Activated naive CD8-positive, alpha-beta T cell treated with anti-CD3 and anti-CD28 coated beads, Interleukin-2, amount 10 ng/mL, durations not matched to agents 7 days and 5 days (primary cell): ENCODE measurements at regions not wholly inside any gene's neighbourhood (a gene's known extent, or its start where the extent isn't known, plus 50 kb on each side); places are given as distances from the start of the nearest gene placed in this dataset.
"Not testable (repeated sequence)": the region's sequence is repeated elsewhere in the genome, so short reads cannot be mapped to it uniquely, and the experiment has no call there.

ENCODE experiments used
- ATAC-seq: fragments of 150-1000 bp; cut with Tn5 transposase; one replicate; pipeline ENCODE4 v1.10.0; 2021; ENCODE audit warnings: low read depth, moderate library complexity
- POLR2A ChIA-PET: fragments of 350-600 bp; sonication (Branson Sonifier 250); formaldehyde crosslinking; loops from one replicate; lab custom pipeline; 2021; ENCODE audit warnings: antibody characterized with exemption; lab: Charles Lee
- DNase-seq: peaks from one replicate; pipeline ENCODE4 v3.0.0; 2021
- H3K27ac Mint-ChIP-seq: one replicate; pipeline ENCODE4 v1.8.0; 2022; ENCODE audit warnings: mild to moderate bottlenecking, mixed read lengths
- H3K27me3 Mint-ChIP-seq: one replicate; pipeline ENCODE4 v1.8.0; 2022; ENCODE audit warnings: mild to moderate bottlenecking, moderate library complexity, mixed read lengths
- H3K36me3 Mint-ChIP-seq: one replicate; pipeline ENCODE4 v1.8.0; 2021; ENCODE audit warnings: mild to moderate bottlenecking, mixed read lengths
- H3K4me1 Mint-ChIP-seq: one replicate; pipeline ENCODE4 v1.8.0; 2021; ENCODE audit warnings: mixed read lengths
- H3K4me3 Mint-ChIP-seq: one replicate; pipeline ENCODE4 v1.8.0; 2022; ENCODE audit warnings: mild to moderate bottlenecking, moderate library complexity, mixed read lengths
- H3K9me3 Mint-ChIP-seq: one replicate; pipeline ENCODE4 v1.8.0; 2021; ENCODE audit warnings: mixed read lengths

DNA sequence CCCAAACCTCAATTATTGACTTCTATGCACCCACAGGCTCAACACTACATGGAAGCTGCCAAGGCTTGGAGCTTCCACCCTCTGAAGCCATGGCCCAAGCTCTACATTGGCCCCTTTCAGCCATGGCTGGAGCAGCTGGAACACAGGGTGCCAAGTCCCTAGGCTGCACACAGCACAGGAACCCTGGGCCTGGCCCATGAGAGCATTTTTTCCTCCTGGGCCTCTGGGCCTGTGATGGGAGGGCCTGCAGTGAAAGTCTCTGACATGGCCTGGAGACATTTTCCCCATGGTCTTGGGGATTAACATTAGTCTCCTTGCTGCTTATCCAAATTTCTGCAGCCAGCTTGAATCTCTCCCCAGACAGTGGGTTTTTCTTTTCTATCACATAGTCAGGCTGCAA, 100.6 kb upstream of the NAV2 start:
- H3K27me3 Mint-ChIP-seq, H3K36me3 Mint-ChIP-seq, H3K27ac Mint-ChIP-seq, DNase-seq, ATAC-seq, H3K4me1 Mint-ChIP-seq, POLR2A ChIA-PET, H3K4me3 Mint-ChIP-seq: not testable (repeated sequence)
- peaks cover 11% of the 10 kb centered on the region for H3K9me3 Mint-ChIP-seq

DNA sequence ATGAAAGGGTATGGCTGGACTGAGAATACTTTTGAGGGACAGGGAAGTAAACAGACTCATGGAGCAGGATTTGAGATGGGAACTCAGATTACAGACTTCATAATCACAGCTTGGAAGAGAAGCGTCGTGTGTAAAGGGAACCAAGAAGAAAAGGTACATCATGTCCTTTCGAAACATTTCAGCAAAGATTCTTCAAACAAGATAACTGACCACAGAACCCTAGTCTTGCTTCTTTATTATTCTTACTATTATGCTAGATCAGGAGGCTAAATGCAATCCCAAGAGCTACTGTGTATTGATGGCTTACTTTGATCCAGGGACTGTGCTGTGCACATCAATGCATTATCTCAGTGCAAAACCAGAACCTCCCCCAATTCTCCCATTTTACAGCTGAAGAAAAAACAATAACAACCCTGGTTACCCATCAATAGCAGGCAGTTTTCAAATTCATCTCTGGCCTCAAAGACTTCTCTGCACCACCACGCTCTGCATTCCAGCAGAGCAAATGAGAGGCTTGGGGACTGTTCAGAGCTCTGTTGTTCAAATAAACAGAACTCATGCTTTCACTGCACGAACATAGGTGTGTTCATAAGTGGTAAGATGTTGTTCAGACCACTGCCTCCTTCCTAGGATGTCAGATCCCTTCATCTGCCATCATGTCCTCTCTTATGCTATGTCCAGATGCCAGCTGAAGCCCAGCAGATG, 104.8 kb upstream of the NAV2 start:
- H3K4me1 Mint-ChIP-seq = no peaks in the 10 kb centered on the region
- no peak for DNase-seq
- H3K27me3 Mint-ChIP-seq = no peaks in the 10 kb centered on the region
- no peaks in the 10 kb centered on the region for H3K36me3 Mint-ChIP-seq
- no peak for ATAC-seq
- H3K9me3 Mint-ChIP-seq = peaks cover 8% of the 10 kb centered on the region
- POLR2A ChIA-PET = no interaction called here
- H3K4me3 Mint-ChIP-seq = no peak overlapping the region
- H3K27ac Mint-ChIP-seq = no peak overlapping the region

DNA sequence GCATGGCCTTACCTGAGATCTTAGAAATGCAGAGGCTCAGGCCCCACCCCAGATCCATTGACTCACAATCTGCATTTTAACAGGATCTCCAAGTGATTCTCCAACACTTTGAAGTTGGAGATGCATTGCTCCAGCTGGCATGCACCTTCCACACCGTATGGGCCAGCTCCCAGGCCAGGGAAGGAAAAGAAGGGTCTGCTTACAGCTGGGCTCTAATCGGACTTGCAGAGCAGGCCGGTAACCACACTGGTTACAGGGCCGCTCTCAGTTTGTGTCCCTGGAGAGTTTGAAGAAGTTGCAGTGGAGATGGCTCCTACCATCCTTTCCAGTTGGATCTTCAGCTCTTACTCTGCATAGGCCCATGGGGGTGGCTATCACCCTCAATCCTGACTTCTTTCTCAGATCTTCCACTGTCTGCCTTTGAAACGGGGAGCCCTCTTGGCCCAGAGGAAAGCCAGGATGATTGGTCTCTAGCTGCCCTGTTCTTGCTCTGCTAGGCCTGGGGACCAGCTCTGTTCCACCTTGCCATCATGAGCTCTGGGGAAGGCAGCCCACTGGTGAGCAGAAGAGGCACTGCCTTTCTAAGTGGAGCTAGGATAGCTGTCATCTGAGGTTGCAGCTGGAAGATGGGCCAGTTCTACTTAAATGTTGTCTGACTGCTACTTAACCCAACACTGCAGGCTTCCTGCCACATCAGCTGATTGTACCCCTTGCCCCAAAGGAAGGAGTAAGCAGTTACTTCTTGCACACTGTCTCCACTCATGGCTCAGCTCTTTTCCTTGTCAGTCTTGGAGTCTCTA, 105.6 kb upstream of the NAV2 start:
- POLR2A ChIA-PET = no interaction called here
- Mint-ChIP-seq H3K27ac (no peak overlapping the region), H3K4me1 (no peaks in the 10 kb centered on the region), H3K27me3 (no peaks in the 10 kb centered on the region), H3K9me3 (peaks cover 4% of the 10 kb centered on the region), H3K36me3 (no peaks in the 10 kb centered on the region), H3K4me3 (no peak overlapping the region)
- ATAC-seq (no peak), DNase-seq (no peak)

GRCh38 chr11:19605520-19606371, 106.9 kb upstream of the NAV2 start:
- ATAC-seq (no peak), DNase-seq (no peak)
- Mint-ChIP-seq H3K4me3 (no peak overlapping the region), H3K9me3 (peaks cover 4% of the 10 kb centered on the region), H3K36me3 (no peaks in the 10 kb centered on the region), H3K4me1 (no peaks in the 10 kb centered on the region), H3K27ac (no peak overlapping the region), H3K27me3 (no peaks in the 10 kb centered on the region)
- POLR2A ChIA-PET = no interaction called here

GRCh38 chr11:19604679-19605375, 107.8 kb upstream of the NAV2 start:
- Mint-ChIP-seq H3K36me3 (no peaks in the 10 kb centered on the region), H3K27ac (no peak overlapping the region), H3K4me3 (no peak overlapping the region), H3K9me3 (no peaks in the 10 kb centered on the region), H3K27me3 (no peaks in the 10 kb centered on the region), H3K4me1 (no peaks in the 10 kb centered on the region)
- no peak for ATAC-seq
- POLR2A ChIA-PET = no interaction called here
- DNase-seq = no peak

GRCh38 chr11:19603771-19604170, 108.9 kb upstream of the NAV2 start:
- no peaks in the 10 kb centered on the region for H3K36me3 Mint-ChIP-seq
- no peak for DNase-seq
- H3K4me1 Mint-ChIP-seq = no peaks in the 10 kb centered on the region
- POLR2A ChIA-PET = no interaction called here
- no peak for ATAC-seq
- no peaks in the 10 kb centered on the region for H3K9me3 Mint-ChIP-seq
- no peak overlapping the region for H3K27ac Mint-ChIP-seq
- H3K27me3 Mint-ChIP-seq = no peaks in the 10 kb centered on the region
- H3K4me3 Mint-ChIP-seq = no peak overlapping the region

DNA sequence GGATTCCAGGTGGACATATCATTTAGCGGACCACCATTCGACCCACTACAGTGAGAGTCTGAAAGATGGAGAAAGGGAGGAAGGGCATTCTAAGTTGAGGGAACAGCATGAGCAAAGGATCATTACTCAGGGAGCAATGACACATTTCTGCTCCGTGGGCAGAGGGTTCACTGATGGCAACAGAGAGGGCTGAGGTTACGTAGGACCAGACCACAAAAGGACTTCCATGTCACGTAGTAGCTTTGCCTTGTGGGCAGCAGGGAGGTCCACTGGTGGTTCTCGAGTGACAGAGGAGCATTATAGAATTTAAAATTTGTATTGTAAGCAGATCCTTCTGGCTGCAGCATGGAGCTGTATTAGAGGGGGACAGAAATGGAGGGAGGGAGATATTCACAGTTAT, 109.7 kb upstream of the NAV2 start:
- Mint-ChIP-seq H3K36me3 (no peaks in the 10 kb centered on the region), H3K4me1 (no peaks in the 10 kb centered on the region)
- no peak for ATAC-seq

GRCh38 chr11:19602406-19602805, 110.2 kb upstream of the NAV2 start:
- Mint-ChIP-seq H3K27me3 (no peaks in the 10 kb centered on the region), H3K4me3 (no peak overlapping the region), H3K9me3 (no peaks in the 10 kb centered on the region), H3K27ac (no peak overlapping the region), H3K36me3 (no peaks in the 10 kb centered on the region), H3K4me1 (no peaks in the 10 kb centered on the region)
- ATAC-seq (no peak), DNase-seq (no peak)
- POLR2A ChIA-PET = no interaction called here

More for the DNA sequence above, 109.7 kb upstream of the NAV2 start:
- no peak for DNase-seq
- no peak overlapping the region for H3K27ac Mint-ChIP-seq
- H3K27me3 Mint-ChIP-seq = no peaks in the 10 kb centered on the region
- POLR2A ChIA-PET = no interaction called here
- no peaks in the 10 kb centered on the region for H3K9me3 Mint-ChIP-seq
- no peak overlapping the region for H3K4me3 Mint-ChIP-seq

DNA sequence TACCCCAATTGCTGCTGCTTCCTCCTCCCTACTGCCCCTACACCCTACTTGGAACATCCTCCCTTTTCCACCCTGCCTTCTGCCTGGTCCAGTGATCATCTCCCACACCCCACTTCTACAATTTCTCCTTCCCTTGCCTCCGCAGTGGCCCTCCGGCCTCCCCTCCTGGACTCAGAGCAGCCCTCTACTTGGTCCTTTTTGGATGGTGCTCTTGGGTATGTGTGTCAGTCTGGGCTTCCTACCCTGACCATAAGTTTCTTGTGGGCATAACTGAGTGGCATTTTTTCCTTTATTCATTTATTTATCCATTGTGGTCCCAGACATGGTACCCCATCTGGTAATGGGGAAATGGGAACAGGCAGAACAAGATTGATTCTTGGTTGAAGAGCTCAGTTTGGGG, 111.4 kb upstream of the NAV2 start:
- Mint-ChIP-seq H3K27me3 (no peaks in the 10 kb centered on the region), H3K36me3 (no peaks in the 10 kb centered on the region), H3K27ac (no peak overlapping the region), H3K4me1 (no peaks in the 10 kb centered on the region), H3K9me3 (no peaks in the 10 kb centered on the region), H3K4me3 (no peak overlapping the region)
- ATAC-seq (no peak), DNase-seq (no peak)
- POLR2A ChIA-PET = no interaction called here

DNA sequence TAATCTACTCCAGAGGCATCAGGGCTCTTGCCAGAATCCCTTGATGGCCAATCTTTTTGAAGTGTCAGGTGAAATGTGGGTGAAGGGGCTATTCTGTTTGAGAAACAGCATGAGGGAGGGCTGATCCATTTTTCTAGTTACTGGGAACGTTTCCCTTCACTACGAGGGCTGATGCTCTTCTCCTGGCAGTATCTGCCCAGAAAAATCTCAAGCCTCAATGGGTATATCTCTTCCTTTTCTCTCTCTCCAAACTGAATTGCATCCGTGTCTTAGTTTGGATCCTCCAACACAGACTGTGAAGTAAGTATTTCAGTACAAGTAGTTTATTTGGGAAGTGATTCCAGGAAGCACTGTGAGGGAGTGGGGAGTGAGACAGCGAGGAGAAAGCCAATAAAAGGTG, 113.0 kb upstream of the NAV2 start:
- H3K4me1 Mint-ChIP-seq = no peaks in the 10 kb centered on the region
- H3K4me3 Mint-ChIP-seq = no peak overlapping the region
- DNase-seq = no peak
- no peak overlapping the region for H3K27ac Mint-ChIP-seq
- no peaks in the 10 kb centered on the region for H3K27me3 Mint-ChIP-seq
- no peaks in the 10 kb centered on the region for H3K9me3 Mint-ChIP-seq
- ATAC-seq = no peak
- H3K36me3 Mint-ChIP-seq = no peaks in the 10 kb centered on the region
- POLR2A ChIA-PET = no interaction called here

- no peaks in the 10 kb centered on the region for H3K9me3 Mint-ChIP-seq
- DNase-seq (no peak), ATAC-seq (no peak)
- no peaks in the 10 kb centered on the region for H3K36me3 Mint-ChIP-seq
- H3K27me3 Mint-ChIP-seq = no peaks in the 10 kb centered on the region
- POLR2A ChIA-PET = no interaction called here
- H3K4me3 Mint-ChIP-seq = no peak overlapping the region
- H3K27ac Mint-ChIP-seq = no peak overlapping the region
- no peaks in the 10 kb centered on the region for H3K4me1 Mint-ChIP-seq
These were observed 113.7 kb upstream of the NAV2 start for GRCh38 chr11:19598876-19599486.

DNA sequence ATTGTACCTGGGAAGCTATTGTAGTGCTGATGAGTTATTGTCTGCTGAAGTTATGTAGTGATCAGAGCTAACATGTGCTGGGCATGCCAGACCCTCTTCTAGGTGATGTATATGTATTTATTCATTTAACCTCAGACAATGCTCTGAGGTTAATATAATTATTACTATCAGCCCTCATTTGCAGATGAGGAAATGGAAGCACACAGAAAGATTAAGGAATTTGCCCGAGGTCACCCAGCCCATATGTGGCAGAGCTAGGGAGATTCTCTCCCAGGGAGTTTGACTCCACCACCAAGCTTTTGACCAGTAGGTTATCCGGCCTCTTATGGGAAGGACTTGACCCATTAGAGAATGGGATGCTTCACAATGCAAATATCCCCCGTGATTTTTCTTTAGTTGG, 114.2 kb upstream of the NAV2 start:
- Mint-ChIP-seq H3K27ac (no peak overlapping the region), H3K4me3 (no peak overlapping the region), H3K9me3 (no peaks in the 10 kb centered on the region), H3K4me1 (no peaks in the 10 kb centered on the region), H3K36me3 (no peaks in the 10 kb centered on the region), H3K27me3 (no peaks in the 10 kb centered on the region)
- ATAC-seq (no peak), DNase-seq (no peak)
- POLR2A ChIA-PET = no interaction called here

DNA sequence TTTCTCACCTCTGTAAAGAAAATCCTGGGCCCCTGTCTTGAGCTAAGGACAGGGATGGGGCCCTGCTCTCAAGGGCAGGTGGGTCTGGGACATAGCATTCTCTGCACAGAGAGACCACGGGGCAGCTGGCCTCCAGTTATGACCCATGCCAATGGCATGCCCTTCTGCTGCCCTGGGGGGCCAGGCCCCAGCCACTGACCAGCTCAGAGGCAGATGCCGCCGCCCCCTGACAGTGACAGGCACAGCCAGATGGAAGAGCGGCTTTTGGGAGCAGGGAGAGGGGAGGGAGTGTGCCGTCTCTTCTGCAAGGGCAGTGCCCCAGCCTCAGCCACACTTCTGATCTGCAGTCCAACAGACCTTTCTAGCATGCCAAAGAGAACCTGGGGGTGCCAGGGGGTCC, 114.8 kb upstream of the NAV2 start:
- POLR2A ChIA-PET = no interaction called here
- no peaks in the 10 kb centered on the region for H3K36me3 Mint-ChIP-seq
- ATAC-seq = no peak

More for the DNA sequence above, 114.8 kb upstream of the NAV2 start:
- Mint-ChIP-seq H3K27ac (no peak overlapping the region), H3K9me3 (no peaks in the 10 kb centered on the region), H3K4me1 (no peaks in the 10 kb centered on the region), H3K4me3 (no peak overlapping the region), H3K27me3 (no peaks in the 10 kb centered on the region)
- DNase-seq = no peak
